Esophagus squamous epithelium (tissue), 4 donors: ENCODE measurements at regions not wholly inside any gene's neighbourhood (a gene's known extent, or its start where the extent isn't known, plus 50 kb on each side); places are given as distances from the start of the nearest gene placed in this dataset.

Source experiments
- POLR2A ChIP-seq, 4 donors: fragments of 450-650 bp; IDR thresholded peaks; one replicate each; pipeline ENCODE4 v1.6.1; 2017; ENCODE audit warnings: antibody characterized with exemption in 4 of 4, mild to moderate bottlenecking in 4 of 4, moderate library complexity in 3 of 4
- TF ChIP-seq, protein P1 (sequence below), 6 experiments: fragments of 450-650 bp in 4 of 6; fragments of 200-600 bp in 2 of 6; sonication (generic) in 2 of 6; IDR thresholded peaks; one replicate each; pipeline ENCODE4 v1.5.1; 2016 to 2019; ENCODE audit warnings: antibody characterized with exemption in 6 of 6, mild to moderate bottlenecking in 4 of 6, moderate library complexity in 4 of 6

GRCh38 chr18:70907673-70908072, 618.8 kb downstream of the SOCS6 start:
- TF ChIP-seq, protein P1, sequence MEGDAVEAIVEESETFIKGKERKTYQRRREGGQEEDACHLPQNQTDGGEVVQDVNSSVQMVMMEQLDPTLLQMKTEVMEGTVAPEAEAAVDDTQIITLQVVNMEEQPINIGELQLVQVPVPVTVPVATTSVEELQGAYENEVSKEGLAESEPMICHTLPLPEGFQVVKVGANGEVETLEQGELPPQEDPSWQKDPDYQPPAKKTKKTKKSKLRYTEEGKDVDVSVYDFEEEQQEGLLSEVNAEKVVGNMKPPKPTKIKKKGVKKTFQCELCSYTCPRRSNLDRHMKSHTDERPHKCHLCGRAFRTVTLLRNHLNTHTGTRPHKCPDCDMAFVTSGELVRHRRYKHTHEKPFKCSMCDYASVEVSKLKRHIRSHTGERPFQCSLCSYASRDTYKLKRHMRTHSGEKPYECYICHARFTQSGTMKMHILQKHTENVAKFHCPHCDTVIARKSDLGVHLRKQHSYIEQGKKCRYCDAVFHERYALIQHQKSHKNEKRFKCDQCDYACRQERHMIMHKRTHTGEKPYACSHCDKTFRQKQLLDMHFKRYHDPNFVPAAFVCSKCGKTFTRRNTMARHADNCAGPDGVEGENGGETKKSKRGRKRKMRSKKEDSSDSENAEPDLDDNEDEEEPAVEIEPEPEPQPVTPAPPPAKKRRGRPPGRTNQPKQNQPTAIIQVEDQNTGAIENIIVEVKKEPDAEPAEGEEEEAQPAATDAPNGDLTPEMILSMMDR (IDR thresholded peaks at IDR 0.05), result no peak
- TF ChIP-seq POLR2A (IDR thresholded peaks at IDR 0.05), result no peak
